ENCODE measurements at regions not wholly inside any gene's neighbourhood (a gene's known extent, or its start where the extent isn't known, plus 50 kb on each side); places are given as distances from the start of the nearest gene placed in this dataset.

- DNase-seq: no peak
- Histone ChIP-seq H3F3A (replicated peaks; ENCODE audit: insufficient read depth) (no peaks in the 10 kb centered on the region), H3K9ac (no peak overlapping the region), H3K79me2 (ENCODE audit: insufficient read depth) (no peaks in the 10 kb centered on the region), H3K9me3 (no peaks in the 10 kb centered on the region), H3K4me1 (ENCODE audit: control insufficient read depth in 1 of 2, insufficient read depth in 2 of 2, low read depth in 1 of 2, low read length in 1 of 2) (peaks cover 0 to 9% of the 10 kb centered on the region in 2 experiments; a peak in 1 of 4 replicates), H3K9me2 (no peaks in the 10 kb centered on the region), H3K4me2 (no peak overlapping the region), H3K36me3 (replicated peaks in 1 of 2; ENCODE audit: control insufficient read depth in 1 of 2, insufficient read depth in 2 of 2, low read length in 1 of 2) (no peaks in the 10 kb centered on the region), H4K20me1 (ENCODE audit: insufficient read depth) (no peaks in the 10 kb centered on the region), H3K27me3 (ENCODE audit: insufficient read depth) (no peaks in the 10 kb centered on the region), H2AFZ (ENCODE audit: low read depth) (no peak overlapping the region), H3K27ac (ENCODE audit: low read depth in 2 of 2, low read length in 1 of 2) (no peak overlapping the region), H3K4me3 (ENCODE audit: low read depth in 2 of 2, low read length in 1 of 2) (no peak overlapping the region)
- ChIA-PET POLR2A (no interaction called here), CTCF (interaction anchor here (0.9 kb wide), 1 partner anchor 324 kb away, joined by 6 read pairs; no protein-coding TSS in a partner anchor)
- peak; percentile 60 for TF ChIP-seq RAD21 (IDR thresholded peaks at IDR 0.05; ENCODE audit: low read length)
- TF ChIP-seq IRF3 (IDR thresholded peaks at IDR 0.05; ENCODE audit: low read depth, low read length): no peak
- TF ChIP-seq, protein P1, sequence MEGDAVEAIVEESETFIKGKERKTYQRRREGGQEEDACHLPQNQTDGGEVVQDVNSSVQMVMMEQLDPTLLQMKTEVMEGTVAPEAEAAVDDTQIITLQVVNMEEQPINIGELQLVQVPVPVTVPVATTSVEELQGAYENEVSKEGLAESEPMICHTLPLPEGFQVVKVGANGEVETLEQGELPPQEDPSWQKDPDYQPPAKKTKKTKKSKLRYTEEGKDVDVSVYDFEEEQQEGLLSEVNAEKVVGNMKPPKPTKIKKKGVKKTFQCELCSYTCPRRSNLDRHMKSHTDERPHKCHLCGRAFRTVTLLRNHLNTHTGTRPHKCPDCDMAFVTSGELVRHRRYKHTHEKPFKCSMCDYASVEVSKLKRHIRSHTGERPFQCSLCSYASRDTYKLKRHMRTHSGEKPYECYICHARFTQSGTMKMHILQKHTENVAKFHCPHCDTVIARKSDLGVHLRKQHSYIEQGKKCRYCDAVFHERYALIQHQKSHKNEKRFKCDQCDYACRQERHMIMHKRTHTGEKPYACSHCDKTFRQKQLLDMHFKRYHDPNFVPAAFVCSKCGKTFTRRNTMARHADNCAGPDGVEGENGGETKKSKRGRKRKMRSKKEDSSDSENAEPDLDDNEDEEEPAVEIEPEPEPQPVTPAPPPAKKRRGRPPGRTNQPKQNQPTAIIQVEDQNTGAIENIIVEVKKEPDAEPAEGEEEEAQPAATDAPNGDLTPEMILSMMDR (IDR thresholded peaks at IDR 0.05): 0 out of 2 replicates have a peak, but pooled peaks have one; percentile 17
- TF ChIP-seq SMC3 (IDR thresholded peaks at IDR 0.05; ENCODE audit: low read depth, low read length): peak; percentile 53
- no peak for TF ChIP-seq EP300 (IDR thresholded peaks at IDR 0.05; ENCODE audit: borderline replicate concordance in 1 of 2, low read depth in 1 of 2, low read length in 1 of 2)
- TF ChIP-seq NRF1 (IDR thresholded peaks at IDR 0.05; ENCODE audit: low read depth, low read length): no peak
- no peak for TF ChIP-seq SIN3A (IDR thresholded peaks at IDR 0.05; ENCODE audit: borderline replicate concordance, low read depth, low read length)
Measured at GRCh38 chr1:115463347-115463746, 125.3 kb upstream of the NGF start.

DNA sequence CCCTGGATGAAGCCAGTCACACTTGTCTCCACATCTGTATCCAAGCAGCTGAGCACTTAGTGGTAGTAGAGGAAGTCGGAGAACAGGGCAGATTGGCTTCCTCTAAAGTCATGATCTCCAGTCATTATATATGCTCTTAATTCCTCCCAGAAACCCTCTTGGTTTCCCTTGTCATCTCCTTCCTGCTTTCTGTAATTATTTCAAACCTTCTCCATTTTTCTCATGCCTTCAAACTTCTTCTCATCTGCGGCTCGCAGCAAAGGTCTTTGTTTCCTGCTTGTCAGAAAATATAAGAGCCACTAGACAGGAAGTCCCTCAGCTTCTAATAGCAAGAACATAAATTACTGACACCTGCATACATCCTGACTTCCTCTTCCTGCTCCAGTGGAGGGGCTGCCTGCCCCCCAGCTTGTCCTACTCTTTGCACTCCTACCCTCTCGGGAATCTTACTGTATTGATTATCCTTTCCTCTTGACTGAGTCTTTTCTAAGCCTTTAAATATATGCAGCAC lies 124.6 kb upstream of the NGF start:
- WGBS (ENCODE audit: low lambda C conversion rate): 89% methylated on average over 4 of the region's 4 CpGs
- no peak overlapping the region for H3K27ac ChIP-seq (ENCODE audit: low read depth in 2 of 2, low read length in 1 of 2)
- no peak overlapping the region for H3K9ac ChIP-seq
- no peaks in the 10 kb centered on the region for H3K9me2 ChIP-seq
- peaks cover 0 to 11% of the 10 kb centered on the region in 2 experiments; a peak in 1 of 4 replicates for H3K4me1 ChIP-seq (ENCODE audit: control insufficient read depth in 1 of 2, insufficient read depth in 2 of 2, low read depth in 1 of 2, low read length in 1 of 2)
- no peak overlapping the region for H3K4me3 ChIP-seq (ENCODE audit: low read depth in 2 of 2, low read length in 1 of 2)
- no peak overlapping the region for H2AFZ ChIP-seq (ENCODE audit: low read depth)
- no peak overlapping the region for H3K4me2 ChIP-seq
- no peaks in the 10 kb centered on the region for H4K20me1 ChIP-seq (ENCODE audit: insufficient read depth)
- ChIA-PET CTCF (interaction anchor here (1.3 kb wide), 1 partner anchor 8 kb away, joined by 4 read pairs; no protein-coding TSS in a partner anchor), POLR2A (interaction anchor here (0.6 kb wide), 1 partner anchor 329 kb away, joined by 3 read pairs; no protein-coding TSS in a partner anchor)
- H3K79me2 ChIP-seq (ENCODE audit: insufficient read depth): no peaks in the 10 kb centered on the region
- H3K27me3 ChIP-seq (ENCODE audit: insufficient read depth): no peaks in the 10 kb centered on the region
- H3F3A ChIP-seq (replicated peaks; ENCODE audit: insufficient read depth): no peaks in the 10 kb centered on the region
- H3K9me3 ChIP-seq: no peaks in the 10 kb centered on the region
- no peak for DNase-seq
- no peaks in the 10 kb centered on the region for H3K36me3 ChIP-seq (replicated peaks in 1 of 2; ENCODE audit: control insufficient read depth in 1 of 2, insufficient read depth in 2 of 2, low read length in 1 of 2)
- TF ChIP-seq GABPA (IDR thresholded peaks at IDR 0.05; ENCODE audit: low read depth) (no peak), ZBTB33 (IDR thresholded peaks at IDR 0.05; ENCODE audit: borderline replicate concordance, low read depth) (no peak), RAD21 (IDR thresholded peaks at IDR 0.05; ENCODE audit: low read length) (no peak), MEF2A (IDR thresholded peaks at IDR 0.05; ENCODE audit: borderline replicate concordance, low read depth) (no peak), MAX (IDR thresholded peaks at IDR 0.05; ENCODE audit: low read depth) (no peak), EZH2phosphoT487 (IDR thresholded peaks at IDR 0.05; ENCODE audit: borderline replicate concordance, low read depth) (no peak), FOXJ3 (CRISPR knock-in tag; IDR thresholded peaks at IDR 0.05) (no peak), YY1 (IDR thresholded peaks at IDR 0.05; ENCODE audit: low read depth) (no peak), TAF1 (IDR thresholded peaks at IDR 0.05; ENCODE audit: borderline replicate concordance, low read depth, low read length) (no peak), NRF1 (IDR thresholded peaks at IDR 0.05; ENCODE audit: low read depth, low read length) (no peak), TCF12 (IDR thresholded peaks at IDR 0.05) (no peak), IRF3 (IDR thresholded peaks at IDR 0.05; ENCODE audit: low read depth, low read length) (no peak)
- TF ChIP-seq, protein P2, sequence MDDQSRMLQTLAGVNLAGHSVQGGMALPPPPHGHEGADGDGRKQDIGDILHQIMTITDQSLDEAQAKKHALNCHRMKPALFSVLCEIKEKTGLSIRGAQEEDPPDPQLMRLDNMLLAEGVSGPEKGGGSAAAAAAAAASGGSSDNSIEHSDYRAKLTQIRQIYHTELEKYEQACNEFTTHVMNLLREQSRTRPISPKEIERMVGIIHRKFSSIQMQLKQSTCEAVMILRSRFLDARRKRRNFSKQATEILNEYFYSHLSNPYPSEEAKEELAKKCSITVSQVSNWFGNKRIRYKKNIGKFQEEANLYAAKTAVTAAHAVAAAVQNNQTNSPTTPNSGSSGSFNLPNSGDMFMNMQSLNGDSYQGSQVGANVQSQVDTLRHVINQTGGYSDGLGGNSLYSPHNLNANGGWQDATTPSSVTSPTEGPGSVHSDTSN (IDR thresholded peaks at IDR 0.05): no peak
- TF ChIP-seq, protein P3, sequence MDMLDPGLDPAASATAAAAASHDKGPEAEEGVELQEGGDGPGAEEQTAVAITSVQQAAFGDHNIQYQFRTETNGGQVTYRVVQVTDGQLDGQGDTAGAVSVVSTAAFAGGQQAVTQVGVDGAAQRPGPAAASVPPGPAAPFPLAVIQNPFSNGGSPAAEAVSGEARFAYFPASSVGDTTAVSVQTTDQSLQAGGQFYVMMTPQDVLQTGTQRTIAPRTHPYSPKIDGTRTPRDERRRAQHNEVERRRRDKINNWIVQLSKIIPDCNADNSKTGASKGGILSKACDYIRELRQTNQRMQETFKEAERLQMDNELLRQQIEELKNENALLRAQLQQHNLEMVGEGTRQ (IDR thresholded peaks at IDR 0.05; ENCODE audit: borderline replicate concordance, low read depth, low read length): no peak
